NCI-H510A (cell line): ENCODE measurements at regions not wholly inside any gene's neighbourhood (a gene's known extent, or its start where the extent isn't known, plus 50 kb on each side); places are given as distances from the start of the nearest gene placed in this dataset.
"Not testable (repeated sequence)": the region's sequence is repeated elsewhere in the genome, so short reads cannot be mapped to it uniquely, and the experiment has no call there.

ENCODE experiments used
- DNase-seq: peaks from one replicate; lab custom pipeline; 2025; lab: John Stamatoyannopoulos, UW

- DNase-seq: no peak
Observed at GRCh38 chr2:234374150-234374508, 122.8 kb downstream of the ARL4C start.

- no peak for DNase-seq
Observed at GRCh38 chr2:234373481-234374149, 123.3 kb downstream of the ARL4C start.

- DNase-seq: no peak
Observed at GRCh38 chr2:234373060-234373459, 123.8 kb downstream of the ARL4C start.

GRCh38 chr2:234372506-234372905, 124.4 kb downstream of the ARL4C start:
- no peak for DNase-seq

- DNase-seq: peak; percentile 34
Observed at GRCh38 chr2:234368861-234369261, 128.0 kb downstream of the ARL4C start.

GRCh38 chr2:234366891-234367290, 130.0 kb downstream of the ARL4C start:
- peak; percentile 28 for DNase-seq

- no peak for DNase-seq
Observed at GRCh38 chr2:234364661-234365060, 132.2 kb downstream of the ARL4C start.

- no peak for DNase-seq
Observed at GRCh38 chr2:234363647-234364294, 133.1 kb downstream of the ARL4C start.

- DNase-seq: peak; percentile 60
Observed at GRCh38 chr2:234363011-234363487, 133.8 kb downstream of the ARL4C start.

- not testable (repeated sequence) for DNase-seq
Observed at GRCh38 chr2:234360313-234360975, 136.4 kb downstream of the ARL4C start.

- DNase-seq: no peak
Observed at GRCh38 chr2:234357666-234358065, 139.2 kb downstream of the ARL4C start.

- no peak for DNase-seq
Observed at GRCh38 chr2:234355808-234356365, 141.0 kb downstream of the ARL4C start.

GRCh38 chr2:234355021-234355720, 141.7 kb downstream of the ARL4C start:
- DNase-seq: peak; percentile 39

- DNase-seq: no peak
Observed at GRCh38 chr2:234352270-234352669, 144.6 kb downstream of the ARL4C start.

- DNase-seq: not testable (repeated sequence)
Observed at GRCh38 chr2:234351866-234352265, 145.0 kb downstream of the ARL4C start.

- no peak for DNase-seq
Observed at GRCh38 chr2:234348081-234348480, 148.8 kb downstream of the ARL4C start.

- DNase-seq: no peak
Observed at GRCh38 chr2:234345921-234346320, 151.0 kb downstream of the ARL4C start.

GRCh38 chr2:234344012-234344411, 152.9 kb downstream of the ARL4C start:
- no peak for DNase-seq

GRCh38 chr2:234343372-234343771, 153.5 kb downstream of the ARL4C start:
- DNase-seq: no peak

GRCh38 chr2:234341306-234341985, 155.4 kb downstream of the ARL4C start:
- DNase-seq: no peak

GRCh38 chr2:234339501-234339900, 157.4 kb downstream of the ARL4C start:
- no peak for DNase-seq

- DNase-seq: no peak
Observed at GRCh38 chr2:234339011-234339410, 157.9 kb downstream of the ARL4C start.
